HT1080 (cell line): ENCODE measurements at regions not wholly inside any gene's neighbourhood (a gene's known extent, or its start where the extent isn't known, plus 50 kb on each side); places are given as distances from the start of the nearest gene placed in this dataset.
"Not testable (repeated sequence)": the region's sequence is repeated elsewhere in the genome, so short reads cannot be mapped to it uniquely, and the experiment has no call there.

Experiments
- DNase-seq: peaks from one replicate; pipeline ENCODE4 v3.0.0-alpha.2; 2015; ENCODE audit warnings: low read depth

GRCh38 chr15:100766243-100767000, 113.2 kb upstream of the ALDH1A3 start:
- DNase-seq, result no peak

GRCh38 chr15:100767001-100767825, 112.4 kb upstream of the ALDH1A3 start:
- DNase-seq, result no peak

DNA sequence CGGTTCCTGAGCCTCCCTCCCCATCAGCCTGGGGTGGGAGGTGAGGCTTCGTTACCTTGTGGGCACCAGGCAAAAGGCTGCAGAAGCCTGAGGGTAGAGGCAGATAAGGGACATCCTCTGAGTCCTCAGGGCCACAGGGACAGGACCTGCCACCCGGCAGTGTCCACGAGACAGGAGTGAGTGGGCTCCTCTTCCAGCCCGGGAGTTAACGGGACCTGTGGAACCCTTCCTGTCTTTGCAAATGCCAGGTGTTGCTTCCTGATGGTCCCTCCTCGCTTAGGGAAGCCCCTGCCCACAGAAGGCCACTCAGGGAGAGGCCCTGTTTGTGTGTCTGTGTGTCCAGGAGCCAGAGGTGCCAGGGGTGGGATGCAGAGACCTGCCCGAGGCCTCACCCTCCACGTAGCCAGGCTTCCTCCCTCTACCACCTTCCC, 111.1 kb upstream of the ALDH1A3 start:
- no peak for DNase-seq

- DNase-seq, result no peak
Measured at GRCh38 chr15:100769043-100769974, 110.3 kb upstream of the ALDH1A3 start.

- no peak for DNase-seq
Measured at GRCh38 chr15:100769975-100770340, 109.7 kb upstream of the ALDH1A3 start.

DNA sequence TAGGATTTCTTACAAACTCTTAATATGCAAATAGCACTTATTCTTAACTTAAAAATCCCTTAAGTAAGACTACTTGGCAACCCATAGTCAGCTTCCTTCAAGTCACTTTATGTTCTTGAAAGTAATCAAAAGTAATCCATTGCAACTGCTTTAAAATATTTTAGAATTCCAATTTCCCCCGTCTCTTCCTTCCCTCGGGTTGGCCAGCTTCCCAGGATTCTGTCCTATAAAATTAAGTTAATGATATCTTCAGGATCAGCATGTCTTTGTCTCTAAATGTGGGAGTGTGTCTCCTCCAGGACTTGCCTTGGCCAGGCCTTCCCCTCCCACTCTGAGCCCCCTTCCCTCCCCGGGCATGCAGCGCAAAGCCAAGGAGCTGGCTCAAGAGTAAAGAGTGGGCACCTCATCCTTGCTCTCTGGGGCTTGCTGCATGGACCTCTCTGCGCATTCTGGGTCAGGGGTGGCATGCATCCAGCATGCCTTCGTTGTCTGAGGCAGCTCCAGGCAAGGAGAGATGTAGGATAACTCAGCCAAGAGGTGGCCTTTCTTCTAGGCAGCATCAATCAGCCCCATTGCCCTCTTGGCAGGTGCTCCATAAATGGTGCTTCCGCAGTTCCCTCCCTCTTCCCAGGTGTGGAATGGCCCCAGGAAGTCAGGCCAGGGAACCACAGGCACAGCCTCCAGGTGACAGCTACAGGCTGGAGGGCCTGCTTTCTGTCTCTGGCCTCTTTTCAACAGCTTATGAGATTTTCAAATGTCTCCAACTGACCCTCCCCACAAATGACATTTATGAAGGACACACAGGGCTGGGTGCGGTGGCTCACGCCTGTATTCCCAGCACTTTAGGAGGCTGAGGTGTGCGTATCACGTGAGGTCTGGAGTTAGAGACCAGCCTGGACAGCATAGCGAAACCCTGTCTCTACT, 108.7 kb upstream of the ALDH1A3 start:
- DNase-seq, result no peak

DNA sequence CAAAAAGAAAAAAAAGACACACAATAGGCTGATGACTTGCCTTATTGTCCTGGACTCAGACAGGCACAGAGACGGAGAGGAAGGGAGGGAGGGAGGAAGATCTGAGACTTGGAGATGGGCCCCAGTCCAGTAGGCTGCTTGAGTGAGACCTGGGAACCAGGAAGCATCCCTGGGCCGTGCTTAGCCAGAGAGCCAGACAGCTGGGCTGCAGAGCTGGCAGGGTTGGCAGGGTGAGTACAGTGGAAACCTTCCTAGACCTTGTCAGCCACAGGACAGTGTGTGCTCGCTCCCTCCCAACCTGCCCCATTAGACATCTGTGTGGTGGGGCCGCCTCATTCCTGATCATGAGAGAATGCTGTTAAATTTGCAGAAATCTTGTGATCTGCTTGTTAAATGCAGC, 107.9 kb upstream of the ALDH1A3 start:
- DNase-seq, result no peak

DNA sequence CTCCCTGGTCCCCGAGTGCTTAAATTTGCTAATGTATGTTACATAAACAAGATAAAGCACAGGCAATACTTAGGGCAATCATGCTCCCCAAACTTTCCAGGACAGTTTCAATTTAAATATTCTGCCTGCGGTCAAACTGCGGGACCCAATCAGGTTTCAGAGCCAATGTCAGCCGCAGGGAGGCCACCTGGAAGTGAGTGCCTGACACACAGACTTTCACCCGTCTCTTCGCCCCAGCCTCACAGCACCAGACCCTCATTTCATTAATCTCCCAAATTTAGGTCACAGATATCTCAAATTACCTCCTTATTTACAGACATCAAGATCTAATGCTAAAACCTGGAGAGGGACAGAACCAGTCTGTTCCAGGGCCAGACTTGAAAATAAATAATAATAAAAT, 107.2 kb upstream of the ALDH1A3 start:
- DNase-seq, result no peak

DNA sequence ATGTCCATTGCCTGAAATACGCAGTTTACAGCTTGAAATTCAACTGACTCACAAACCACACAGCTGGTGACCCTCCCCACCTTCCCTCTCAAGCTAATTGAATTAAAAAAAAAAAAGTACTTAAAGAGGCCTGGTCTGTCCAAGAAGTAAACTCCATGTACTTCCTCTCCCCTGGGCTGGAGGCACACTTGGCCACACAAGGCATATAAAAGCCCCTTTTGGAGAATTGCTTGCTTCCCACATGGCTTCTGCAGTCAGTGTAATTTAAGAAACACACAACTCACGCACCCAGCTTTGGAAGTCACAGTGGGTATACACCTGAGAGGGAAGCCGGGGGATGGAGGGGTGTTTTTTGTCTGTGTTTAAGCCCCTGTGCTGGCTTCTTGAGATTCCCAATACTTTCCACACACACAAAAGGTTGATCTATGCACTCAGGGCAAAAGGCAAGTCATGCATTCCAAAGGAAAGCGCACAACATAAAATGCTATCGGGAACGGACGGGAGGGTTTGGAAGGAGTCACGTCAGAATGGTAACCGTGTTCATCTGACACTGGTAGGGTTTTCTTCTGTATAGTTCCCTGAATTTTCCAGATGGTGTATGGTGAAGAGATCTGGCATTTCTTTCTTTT, 106.6 kb upstream of the ALDH1A3 start:
- DNase-seq, result no peak

- not testable (repeated sequence) for DNase-seq
Measured at GRCh38 chr15:100774044-100774443, 105.6 kb upstream of the ALDH1A3 start.

DNA sequence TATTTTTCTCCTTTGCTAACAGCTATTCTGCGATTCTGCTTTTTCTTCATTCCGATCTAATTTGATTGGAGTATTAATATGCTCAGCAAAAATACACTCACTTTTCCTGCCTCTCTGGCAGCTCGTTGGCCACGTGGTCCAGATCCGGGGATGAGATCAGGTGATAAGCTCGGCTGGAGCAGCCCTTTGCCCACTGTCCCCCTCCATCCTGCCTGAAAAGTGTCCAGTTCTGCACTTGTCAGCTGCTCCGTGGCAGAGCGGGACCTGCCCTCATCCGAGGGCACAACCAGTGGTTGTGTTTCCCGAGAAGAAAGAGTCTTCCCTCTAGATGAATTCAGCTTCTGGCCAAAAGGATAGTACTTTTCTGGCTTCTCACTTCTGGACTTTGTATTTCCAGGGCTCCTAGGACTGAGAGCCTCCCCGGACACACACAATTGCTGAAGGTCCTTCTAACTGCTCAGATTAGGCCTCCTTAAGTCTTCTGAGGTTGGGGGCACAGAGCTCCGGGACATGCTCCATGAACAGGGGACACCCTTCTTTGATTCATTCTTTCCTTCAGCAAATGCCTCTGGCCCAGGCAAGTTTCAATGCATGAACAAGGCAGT, 103.9 kb upstream of the ALDH1A3 start:
- no peak for DNase-seq

DNA sequence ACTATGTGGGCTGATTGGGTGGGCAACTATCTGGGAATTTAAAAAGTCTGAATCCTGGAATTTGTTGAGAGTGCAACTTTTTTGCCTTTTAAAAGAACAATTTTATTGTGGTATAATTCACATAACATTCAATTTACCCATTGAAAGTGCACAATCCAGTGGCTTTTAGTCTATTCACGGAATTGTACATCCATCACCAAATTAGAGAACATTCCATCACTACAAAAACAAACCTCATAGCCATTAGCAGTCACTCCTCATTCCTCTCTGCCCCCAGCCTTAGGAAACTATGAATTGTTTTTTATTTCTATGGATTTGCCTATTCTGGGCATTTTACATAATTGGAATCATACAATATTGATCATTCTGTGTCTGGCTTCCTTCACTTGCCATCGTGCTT, 101.8 kb upstream of the ALDH1A3 start:
- DNase-seq, result no peak

DNA sequence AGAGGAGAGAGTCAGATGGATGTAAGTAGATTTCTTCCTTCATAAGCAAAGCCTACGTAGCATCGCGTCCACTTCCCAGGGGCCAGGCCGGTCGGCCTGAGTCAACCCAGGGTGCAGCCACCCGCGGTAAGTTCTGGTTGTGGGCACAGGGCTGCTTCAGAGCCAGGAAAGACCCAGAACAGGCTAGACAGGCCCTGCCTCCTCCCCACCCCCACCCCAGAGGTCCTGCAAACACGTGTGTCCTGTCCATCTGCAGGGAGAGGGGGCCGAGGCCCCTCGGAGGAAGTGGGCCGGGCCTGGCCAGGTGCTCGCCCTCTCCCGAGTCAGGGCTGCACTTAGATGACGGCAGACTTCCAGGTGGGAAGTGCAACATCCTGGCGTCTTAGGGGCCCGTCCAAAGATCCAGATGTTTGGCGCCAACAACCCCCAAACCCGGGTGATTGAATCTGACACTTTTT, 100.8 kb upstream of the ALDH1A3 start:
- no peak for DNase-seq

DNA sequence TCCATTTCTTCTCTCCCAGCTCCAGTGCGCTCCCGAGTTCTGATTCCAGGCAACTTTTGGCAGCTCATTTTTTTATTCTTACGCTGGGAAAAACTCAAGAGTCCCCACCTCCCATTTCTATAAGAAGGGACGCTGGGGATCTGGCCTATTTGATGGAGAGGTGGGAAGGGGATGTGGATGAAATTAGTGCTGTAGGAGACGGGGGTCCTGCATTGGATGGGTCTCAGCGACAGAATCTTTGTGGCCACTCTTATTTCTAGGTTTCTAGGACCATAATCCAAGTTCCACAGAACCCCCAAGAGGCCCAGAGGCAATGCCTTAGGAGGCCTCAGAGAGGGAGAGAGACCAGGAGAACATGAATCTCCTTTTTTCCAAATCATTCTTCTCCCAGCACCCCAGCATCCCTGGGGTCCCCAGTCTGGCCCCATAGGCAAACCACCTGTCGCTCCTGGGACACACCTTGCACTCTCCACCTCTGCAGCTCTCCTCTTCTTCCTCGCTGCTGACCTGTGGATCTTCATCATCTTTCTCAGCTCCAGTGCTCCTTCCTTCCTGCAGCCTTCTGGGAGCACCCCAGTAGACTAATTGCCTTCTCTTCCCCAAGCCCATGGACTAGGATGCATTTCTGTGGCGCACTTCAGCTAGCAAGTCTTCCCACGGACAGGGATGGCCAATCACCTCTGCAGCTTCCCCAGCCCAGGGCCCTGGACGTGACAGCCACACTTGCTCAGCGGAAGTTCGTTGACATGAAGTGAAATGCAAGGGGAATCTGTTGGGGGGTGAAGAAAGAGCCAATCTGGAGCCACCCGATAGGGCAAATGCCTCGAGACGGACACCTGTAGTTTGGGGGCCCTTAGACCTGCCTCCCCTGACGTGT, 100.1 kb upstream of the ALDH1A3 start:
- DNase-seq, result no peak

DNA sequence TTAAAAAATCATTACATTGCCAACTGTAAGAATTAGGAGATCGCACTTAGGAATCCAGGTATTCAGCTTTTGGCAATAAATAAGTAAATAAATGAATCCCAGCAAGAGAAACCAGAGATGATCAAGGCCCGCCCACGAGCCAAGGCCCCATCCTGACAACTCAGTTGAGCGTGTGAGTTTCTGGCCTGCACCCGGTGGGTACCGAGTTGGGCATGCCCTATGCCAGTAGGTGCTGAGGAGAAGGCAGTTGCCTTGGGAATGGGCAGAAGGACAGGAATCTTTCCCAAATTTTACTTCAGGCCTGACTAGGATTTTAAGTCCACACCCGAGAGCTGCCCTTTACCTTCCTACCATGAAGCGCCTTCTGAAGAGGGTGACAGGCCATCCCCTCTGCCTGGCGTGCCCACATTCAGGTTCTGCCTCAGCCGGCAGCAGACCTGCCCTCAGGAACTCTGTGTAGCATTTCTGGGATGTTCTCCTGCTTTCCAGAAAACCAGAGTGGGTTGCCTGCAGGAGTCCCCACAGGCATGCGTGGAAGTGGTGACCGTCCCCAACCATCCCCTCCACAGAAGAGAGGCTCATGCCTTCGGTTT, 99.3 kb upstream of the ALDH1A3 start:
- no peak for DNase-seq

GRCh38 chr15:100781061-100781960, 98.3 kb upstream of the ALDH1A3 start:
- DNase-seq, result no peak

DNA sequence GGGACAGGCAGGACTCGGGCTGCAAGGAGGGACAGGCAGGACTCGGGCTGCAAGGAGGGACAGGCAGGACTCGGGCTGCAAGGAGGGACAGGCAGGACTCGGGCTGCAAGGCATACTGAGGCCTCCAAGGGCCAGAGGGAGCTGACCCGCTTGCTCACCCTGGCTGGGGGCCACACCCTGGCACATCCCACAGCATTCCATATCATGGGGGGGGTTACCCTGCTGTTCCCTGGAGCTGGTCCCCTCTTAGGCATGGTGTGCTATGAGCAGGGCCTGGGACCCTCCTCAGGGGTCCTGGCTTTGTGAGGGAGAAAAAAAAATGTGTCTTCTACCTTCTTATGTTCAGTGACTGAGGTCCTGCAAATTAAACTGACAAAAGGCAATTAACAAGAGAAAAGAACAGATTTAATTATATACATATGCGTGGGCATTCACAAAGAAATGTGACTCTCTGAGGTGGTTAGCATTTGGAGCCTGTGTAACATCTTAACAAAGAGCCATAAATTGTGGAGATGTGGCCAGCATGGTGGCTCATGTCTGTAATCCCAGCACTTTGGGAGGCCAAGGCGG, 97.6 kb upstream of the ALDH1A3 start:
- no peak for DNase-seq
